ENCODE measurements at regions not wholly inside any gene's neighbourhood (a gene's known extent, or its start where the extent isn't known, plus 50 kb on each side); places are given as distances from the start of the nearest gene placed in this dataset.

DNA sequence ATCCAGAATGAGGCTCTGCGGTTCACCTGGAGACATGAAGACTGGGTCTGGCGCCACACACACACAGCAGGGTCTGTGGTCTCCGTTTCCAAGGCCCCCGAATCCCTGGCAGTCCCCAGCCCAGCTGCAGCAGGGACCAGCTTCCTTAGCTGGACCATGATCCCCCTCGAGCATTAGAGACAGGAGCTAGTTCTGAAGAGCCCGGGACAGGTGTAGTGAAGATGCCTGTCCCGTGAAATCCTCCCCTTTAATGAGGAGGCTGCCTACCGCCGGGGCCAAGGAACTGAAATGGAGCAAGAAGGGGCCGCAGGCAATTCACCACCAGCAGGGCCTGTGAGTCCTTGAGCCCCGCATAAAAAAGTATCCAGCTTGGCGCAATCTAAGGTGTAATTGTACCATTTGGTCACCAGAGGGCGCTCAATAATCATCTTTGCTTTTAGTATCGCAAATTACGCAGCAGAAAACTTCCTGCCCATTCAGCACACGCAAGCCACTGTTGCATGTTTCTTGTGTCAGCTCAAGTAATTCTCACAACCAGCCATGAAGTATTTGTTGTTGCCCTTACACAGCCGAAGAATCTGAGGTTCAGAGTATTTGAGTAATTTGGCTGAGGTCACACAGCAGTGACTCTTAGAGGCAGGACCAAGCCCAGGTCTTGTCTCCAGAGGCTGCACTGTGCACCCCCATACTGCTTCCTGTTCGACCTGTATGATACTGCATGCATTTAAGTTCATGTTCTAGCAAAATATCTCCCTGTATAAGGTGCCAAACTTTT lies 54.3 kb upstream of the PPP2R5C start:
- peak; percentile 71 for DNase-seq

DNA sequence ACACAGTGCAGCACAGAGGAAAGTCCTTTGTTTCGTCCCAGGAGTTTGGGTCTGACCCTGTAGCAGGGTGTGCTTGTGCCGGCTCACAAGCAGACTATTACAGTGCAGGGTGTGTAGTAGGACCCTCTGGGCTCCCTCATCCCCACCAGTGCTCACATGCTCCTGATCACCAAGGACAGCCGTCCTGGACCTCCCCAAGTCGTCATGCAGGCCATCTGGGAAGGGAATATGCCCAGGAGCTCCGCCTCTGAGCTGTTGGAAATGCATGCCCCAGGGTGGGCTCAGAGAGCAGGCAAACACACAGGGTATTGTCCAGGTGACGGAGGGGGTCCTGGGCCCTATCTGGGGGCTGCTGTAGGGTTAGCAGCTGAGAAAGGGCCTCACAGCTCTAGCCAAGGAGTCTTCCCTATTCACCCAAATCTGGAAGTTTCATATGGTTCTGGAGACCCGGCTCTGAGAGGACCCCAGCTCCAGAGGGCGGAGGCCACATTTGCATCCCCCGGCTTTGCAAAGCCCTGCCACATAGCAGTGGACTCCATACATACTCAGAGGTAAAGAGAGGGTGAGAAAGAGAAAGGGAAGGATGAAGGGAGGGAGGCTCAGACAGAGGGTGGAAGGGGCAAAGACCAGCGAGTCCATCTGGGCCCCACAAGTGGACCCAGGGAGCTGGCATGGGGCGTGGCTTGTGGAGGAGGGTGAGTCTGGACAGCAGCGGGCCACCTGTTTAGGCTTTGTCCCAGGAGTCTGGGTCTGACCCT lies 53.5 kb upstream of the PPP2R5C start:
- DNase-seq = no peak

- DNase-seq = no peak
Measured at GRCh38 chr14:101708853-101709532, 52.5 kb upstream of the PPP2R5C start.

DNA sequence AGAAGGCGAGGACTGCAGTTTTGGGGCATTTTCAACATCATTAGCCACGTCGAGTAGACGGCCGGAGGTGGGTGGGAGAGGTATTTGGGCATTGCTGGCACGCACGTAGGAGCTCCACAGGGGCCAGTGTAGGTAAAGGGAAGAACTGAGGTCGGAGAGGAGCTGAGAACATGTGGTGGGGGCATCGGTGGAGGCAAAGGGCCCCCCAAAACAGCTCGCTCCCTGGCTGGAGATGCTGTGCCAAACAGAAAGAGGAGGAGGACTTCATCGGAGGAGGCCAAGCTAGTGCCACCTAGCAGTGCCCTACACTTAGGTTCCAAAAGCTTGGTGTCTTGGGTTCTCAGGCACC lies 52.0 kb upstream of the PPP2R5C start:
- DNase-seq = no peak

DNA sequence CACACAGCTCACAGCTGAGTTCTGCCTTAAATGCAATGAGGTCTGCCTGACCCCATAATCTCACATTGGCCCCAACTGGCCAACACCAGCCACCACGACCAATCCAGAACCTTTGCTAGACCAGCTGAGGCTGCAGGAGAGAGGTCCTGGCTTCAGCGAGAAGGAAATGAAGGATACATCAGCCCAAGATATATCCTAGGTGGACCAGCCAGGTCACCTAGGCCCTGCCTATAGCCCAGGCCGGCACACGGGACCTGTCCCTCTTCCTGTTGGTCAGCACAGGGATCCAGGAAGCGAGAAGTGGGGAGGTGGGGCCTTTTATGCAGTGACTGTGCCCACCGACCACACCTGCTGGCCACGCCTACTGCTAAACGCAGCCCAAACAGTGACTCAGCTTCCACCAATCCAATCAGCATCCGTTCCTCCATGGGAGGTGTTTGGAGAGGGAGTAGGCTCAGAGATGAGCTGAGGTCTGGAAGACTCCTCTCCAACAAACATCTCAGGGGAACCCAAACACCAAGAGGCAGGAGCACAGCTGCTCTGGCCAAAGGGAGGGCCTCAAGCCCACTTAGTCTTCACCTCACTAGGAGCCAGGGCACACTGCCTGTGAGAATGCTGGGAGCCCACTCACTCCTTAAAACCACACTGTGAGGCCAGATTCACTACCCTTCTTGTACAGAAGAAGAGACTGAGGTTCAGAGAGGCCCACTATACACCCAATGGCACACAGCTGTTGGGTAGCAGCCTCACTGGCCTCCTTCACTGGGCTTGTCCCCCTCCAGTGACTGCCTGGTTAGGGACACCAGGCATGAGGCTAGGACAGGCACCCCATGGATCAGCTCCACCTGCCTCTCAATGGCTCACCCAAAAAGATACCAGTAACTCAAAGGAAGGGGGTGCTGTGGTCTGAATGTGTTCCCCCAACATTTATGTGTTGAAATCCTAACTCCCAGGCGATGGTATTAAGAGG lies 51.3 kb upstream of the PPP2R5C start:
- no peak for DNase-seq

GRCh38 chr14:101711041-101711856 lies 50.3 kb upstream of the PPP2R5C start:
- DNase-seq = no peak
